Islet of Langerhans (tissue), 1 donor: ENCODE measurements at regions not wholly inside any gene's neighbourhood (a gene's known extent, or its start where the extent isn't known, plus 50 kb on each side); places are given as distances from the start of the nearest gene placed in this dataset.

ENCODE experiments used
- FAIRE-seq: peaks from one replicate; lab custom pipeline; 2011; peaks lifted over from hg19 to GRCh38; lab: Jason Lieb, UNC

DNA sequence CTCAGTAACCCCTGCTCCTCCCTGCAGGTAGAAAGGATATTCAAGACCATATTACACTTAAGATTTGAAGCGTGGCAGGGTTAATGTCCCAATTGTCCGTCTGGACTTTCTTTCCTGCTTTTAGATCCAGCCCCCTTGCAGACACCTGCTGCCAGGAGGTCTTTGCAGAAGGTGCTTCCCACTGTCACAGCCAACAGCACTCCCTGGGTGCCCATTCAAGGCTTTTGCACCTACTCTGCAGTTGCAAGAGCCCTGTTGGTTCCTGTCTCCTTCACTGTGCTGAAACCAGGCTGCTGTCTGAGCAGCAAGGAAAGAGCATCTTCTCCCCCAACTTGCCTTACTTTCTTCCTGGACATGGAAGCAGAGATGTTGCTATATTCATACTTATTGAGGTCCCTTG, 1043.0 kb upstream of the POU3F3 start:
- no peak for FAIRE-seq

DNA sequence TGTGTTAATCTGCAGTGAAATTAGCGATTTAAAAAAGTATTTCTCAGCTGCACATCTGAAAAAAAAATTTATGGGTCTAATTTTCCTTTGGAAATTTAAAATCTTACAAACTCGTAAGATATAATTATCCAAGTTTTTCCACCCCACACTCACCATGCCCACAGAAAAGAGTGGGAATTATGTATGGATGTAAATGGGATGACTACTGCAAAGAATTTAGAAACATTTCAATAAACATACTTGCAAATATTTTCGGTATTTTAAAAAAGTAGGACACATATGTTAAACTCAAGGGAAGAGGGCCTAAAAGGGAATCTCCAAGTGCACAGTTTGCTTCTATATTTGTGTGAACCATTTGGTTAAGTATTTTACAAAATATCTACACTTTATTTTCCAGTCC, 1039.9 kb upstream of the POU3F3 start:
- no peak for FAIRE-seq

DNA sequence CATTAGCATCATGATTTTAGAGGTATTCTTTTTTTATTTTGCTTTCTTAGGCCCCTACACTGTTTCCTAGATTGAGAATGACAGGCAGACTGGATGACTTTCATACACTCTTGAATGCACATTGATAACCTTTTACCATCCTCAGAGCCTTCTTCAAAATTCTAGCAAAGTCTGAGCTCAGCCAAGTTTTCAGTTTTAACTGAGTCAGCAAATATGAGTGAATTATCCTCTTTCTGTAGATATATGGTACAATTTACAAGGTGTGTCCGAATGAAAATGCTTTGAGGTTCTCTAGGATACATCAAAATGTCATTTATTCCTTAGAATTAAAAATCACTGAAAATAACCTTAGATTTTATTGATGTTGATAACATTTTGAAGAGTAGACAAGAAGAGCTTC, 1038.2 kb upstream of the POU3F3 start:
- no peak for FAIRE-seq

DNA sequence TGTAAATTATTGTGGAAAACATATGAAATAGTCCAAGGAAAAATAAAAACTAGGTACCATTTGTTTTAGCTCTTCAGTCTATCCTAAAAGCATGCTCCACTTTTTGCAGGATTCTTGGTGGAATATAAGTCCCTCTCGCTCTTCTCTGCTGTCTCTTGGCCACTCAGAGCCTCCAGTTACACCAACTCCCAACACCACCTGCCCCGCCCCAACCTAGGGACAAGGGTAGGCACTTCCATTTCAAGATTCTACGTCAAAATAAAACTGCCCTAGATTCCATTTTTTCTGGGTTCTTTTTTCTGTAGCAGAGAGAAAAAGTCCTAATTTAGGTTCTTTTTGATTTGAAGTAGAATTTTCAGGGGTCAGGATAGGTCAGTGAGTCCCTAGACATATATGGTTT, 1036.2 kb upstream of the POU3F3 start:
- no peak for FAIRE-seq

DNA sequence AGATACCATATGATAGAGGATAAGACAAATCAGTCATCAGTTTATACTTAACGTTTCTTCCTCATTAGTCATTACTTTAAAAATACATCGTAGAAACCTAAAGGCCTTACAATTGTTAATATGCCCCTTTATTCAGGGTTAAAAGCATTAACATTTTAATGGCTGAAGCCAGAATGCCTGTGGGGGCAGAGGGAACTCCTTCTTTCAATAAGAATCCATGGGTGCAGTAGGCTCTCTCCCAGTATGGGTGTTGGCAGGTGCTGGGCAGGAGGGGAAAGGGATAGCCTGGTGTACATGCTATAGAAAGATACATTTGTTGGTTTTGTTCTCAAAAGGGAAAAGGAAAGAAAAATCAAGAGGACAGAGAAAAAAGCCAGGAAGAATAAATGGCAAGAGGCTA, 1035.7 kb upstream of the POU3F3 start:
- FAIRE-seq: no peak

DNA sequence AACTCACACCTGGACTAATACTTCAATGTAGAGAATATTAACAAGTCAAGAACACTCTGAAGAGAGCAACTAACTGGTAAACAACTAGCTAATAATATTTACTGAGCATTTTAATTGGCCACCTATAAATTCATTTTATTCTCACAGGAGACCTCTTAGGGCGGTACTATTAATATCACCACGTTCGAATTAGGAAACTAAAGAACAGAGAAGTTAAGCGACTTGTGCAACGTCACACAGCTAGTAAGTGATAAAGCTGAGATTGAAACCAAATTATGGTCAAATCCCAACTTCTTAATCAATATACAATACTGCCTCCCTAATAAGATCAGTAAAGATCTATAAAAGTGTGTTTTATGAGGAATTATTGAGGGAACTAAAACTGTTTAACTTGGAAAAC, 1034.3 kb upstream of the POU3F3 start:
- no peak for FAIRE-seq

DNA sequence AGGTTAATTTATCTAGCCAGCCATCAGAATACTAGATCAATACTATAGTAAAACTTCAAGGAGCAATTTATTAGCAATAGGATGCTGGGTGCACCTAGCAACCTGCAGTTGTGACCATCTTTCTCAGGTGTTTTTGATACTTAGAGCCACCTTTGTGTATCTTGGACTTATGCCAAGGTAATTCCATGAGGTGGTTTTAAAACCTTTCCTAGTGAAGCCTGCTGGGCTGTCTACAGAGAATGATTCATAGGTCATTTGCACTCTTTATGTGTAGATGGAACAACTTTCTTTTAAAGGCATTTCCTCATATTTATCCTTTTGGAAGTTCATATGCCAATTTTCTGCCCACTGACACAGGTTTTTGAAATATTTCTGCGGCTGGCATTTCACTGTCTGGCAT, 1030.1 kb upstream of the POU3F3 start:
- peak; percentile 83 for FAIRE-seq

DNA sequence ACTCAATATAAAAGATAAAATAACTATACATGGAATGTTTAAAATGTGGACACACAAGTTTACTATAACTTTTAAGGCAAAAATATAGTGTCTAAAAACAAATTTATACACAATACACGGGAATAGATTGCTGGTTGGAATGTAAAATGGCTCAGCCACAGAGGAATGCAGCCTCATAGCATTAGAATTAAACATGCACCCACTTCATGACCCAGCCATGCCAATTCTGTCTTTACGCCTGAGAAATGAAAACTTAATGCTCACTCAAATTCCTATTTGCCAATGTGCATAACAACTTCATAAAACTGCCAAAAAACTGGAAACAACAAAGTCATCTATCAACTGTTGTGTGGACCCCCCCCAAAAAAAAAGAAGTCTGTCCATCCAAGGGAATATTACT, 1006.6 kb upstream of the POU3F3 start:
- no peak for FAIRE-seq

DNA sequence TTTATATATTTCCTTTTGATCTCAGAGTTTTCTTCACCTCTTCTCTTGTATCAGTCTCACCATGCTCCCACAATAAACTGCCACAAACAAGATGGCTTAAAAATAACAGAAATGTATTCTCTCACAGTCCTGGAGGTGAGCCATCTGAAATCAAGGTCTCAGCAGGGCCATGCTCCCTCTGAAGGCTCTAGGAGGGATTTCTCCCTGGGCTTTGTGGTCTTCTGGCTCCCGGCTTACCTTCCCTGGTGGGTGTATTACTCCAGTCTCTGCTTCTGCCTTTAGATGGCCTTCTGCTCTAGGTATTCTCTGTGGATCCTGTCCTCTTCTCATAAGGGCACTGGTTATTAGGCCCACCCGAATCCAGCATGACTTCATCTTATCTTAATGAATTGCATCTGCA, 994.7 kb upstream of the POU3F3 start:
- FAIRE-seq: no peak

DNA sequence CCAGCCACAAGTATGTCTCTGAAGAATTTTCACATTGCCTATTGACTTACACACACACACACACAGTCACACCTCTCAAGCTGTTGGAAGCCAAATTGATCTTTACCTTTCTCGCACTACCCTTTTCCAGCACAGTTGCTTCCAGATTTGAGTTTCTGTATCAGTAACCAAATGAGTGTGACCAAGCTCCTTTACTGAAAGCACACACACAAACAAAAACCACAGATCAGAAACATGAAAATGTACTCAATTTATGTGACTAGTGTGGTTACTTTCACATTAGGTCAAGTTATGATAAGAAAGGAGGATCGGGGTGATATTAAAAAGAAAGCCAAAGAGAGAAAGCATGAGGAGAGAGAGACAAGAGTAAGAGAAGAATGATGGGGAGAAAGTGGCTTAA, 993.9 kb upstream of the POU3F3 start:
- no peak for FAIRE-seq

DNA sequence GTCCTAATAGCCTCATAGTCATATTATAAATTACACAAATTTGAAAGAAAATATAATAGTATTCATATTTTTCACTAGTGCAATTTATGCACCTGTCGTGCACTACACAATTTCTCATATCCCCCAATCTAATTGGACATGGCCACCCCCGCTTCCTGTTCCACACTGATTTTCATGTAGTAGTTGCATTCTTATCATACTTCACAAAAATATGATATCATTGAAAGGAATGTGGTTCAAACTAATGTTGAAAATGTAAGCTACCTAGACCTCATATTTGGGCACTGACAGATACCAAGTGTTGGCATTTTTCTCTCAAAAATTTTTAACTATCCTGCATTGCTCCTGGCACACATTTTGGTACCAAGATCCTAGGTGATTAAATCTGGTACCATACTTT, 985.5 kb upstream of the POU3F3 start:
- FAIRE-seq: no peak

DNA sequence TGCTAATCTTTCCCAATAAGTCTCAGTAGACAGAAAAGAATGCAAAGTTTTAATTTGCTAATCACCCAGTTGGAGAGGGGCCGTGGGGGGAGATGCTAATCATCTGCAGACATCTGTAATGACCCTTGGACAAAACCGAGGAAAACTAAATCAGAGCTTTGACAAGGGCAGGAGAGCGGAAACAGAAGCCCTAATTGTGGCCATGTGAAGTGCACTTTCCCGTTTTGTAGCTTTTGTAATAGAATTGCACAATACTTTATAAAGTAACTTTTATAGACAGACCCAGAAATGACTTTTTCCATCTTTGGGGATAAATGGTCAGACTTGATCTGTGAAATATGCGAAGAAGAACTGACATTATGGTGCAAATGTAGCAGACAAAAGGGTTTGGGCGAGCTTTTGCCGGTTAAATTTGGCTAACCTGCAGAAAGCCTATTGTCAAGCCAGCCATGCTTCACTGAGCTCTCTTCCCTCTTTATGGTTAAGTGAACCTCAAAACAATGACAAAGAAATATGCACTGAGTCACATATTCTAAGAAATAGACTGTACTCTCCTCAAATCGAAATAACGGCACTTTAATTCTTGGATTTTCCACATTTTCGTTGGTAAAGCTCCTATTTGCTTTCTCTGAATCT, 980.1 kb upstream of the POU3F3 start:
- no peak for FAIRE-seq

DNA sequence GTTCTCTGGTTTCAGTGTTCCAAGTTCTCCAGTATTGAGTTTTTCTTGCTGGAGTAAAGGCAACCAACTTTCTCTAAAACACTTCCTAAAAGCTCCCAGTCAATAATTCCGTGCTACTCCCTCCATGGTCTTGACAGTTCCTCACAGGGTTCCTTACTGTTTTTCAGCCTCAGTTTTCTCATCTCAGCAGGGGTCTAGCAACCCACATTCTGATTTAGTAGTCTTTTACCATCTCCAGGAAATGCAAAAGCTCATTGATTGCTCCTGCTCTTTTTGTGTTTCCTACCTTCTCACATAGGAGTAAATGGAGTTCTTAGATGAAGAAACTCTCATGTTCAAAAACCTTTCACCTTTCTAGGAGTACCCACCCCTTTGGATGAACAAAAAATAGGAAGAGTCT, 978.8 kb upstream of the POU3F3 start:
- no peak for FAIRE-seq

DNA sequence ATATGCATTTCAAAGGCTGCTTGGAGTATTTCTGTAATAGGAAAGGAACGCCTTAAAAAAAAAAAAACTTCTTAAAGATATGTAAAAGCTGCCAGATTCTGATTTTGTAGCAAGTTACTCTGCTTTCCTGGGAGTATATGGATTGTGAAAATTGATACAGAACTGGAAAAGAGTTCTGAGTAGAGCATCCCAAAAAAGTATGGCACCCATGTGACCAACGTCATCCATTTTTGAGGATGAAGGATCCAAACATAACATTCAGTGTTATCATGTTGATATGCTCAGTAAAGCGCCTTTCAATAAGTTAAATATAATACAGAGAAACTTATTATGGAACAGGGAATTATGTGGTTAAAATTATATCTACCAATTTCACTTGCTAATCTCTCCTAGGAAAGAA, 978.4 kb upstream of the POU3F3 start:
- FAIRE-seq: no peak

DNA sequence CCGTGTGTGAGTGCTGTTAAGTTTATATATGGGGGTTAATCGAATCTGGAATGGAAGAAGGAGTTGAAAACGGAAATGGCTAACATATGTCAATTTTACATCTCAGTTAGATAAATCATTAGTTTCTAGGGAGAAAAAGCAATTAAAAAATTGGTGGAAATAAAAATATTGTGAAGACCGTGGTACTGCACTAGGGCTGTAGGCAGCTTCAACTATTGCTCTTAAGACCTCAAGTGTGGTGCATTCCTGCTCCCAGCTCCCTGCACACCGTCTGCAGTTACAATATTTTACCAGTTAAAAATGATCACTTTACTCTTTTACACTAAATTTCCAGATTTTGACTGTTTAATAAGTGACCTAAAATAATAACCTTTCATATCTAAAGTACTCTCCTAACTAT, 977.3 kb upstream of the POU3F3 start:
- FAIRE-seq: no peak

DNA sequence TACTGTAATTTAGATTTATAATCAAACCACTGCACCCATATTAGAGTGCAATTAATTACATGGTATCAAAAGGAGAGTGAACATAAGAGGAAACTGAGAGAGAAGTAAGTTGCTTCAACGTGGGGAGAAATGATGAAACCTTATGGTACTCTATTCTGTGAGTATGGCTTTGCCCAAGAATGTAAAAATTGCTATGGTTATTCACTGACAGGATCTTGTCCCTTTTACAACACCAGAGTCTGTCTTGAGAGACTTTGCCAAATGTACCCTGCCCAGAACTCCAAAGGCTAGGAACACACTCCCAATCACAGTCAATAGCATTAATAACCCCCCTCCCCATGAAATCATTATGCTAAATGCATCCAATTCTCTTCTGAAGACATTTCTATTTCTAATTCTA, 974.8 kb upstream of the POU3F3 start:
- FAIRE-seq: no peak

DNA sequence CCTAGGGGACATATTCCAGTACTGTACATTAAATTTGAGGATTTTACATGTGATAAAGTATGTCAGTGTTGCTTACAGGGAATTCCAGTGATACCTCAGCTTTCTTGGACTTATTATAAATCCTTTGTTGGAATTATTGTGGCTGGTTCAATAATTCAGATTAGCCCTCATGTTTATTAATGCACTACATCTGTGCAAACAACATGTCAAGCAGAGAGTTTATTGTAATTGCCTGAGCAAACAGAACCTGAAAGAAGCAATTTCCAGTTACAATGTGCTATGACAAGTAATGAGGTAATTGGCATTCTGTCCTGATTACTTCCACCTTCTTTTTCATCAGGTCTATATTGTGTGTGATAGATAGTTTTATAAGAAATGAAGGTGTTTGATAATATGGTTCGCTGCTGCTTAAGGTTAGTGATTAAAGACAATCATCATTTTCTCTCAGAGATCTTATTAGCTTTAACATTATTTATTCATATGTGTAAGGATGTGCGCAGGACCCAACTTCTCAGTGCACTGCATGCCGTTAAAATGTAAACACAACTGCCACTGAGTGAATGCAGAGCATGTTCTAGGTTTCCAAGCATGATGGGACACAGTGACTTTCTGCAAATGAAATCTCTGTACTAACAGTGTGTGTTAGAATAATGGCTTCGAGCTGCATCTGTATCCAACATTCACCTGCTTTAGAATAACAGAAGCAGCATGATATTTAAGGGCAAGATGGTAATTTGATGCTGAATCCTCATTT, 973.7 kb upstream of the POU3F3 start:
- no peak for FAIRE-seq

DNA sequence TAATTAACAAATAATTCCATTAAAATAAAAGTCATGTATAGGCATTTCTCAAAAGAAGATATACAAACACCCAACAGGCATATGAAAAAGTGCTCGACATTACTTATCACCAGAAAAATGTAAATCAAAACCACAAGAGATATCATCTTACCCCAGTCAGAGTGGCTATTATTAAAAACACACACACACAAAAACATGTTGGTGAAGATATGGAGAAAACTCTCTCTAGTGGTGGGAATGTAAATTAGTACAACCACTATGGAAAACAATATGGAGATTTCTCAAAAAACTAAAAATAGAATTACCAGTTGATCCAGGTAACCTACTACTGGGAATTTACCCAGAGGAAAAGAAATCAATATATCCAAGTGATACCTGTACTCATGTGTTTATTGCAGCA, 966.3 kb upstream of the POU3F3 start:
- no peak for FAIRE-seq

DNA sequence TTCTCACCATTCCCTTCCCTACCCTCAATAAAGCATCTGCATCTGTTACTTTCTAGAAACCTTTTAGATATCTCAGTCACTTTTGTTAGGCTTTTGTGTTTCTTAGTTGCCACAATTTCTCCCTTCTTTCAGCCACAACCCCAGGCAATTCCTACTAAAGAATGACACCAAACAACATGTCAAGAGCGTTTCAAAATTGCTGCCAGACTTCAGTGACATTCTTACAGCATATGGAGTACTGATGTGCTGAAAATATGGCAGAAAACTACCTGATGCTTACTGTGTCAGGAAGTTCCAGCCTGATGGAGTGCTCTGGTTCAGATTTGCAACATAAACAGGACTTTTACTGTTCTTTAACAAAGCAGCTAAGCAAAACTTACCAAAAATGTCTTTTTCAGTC, 957.7 kb upstream of the POU3F3 start:
- FAIRE-seq: no peak

DNA sequence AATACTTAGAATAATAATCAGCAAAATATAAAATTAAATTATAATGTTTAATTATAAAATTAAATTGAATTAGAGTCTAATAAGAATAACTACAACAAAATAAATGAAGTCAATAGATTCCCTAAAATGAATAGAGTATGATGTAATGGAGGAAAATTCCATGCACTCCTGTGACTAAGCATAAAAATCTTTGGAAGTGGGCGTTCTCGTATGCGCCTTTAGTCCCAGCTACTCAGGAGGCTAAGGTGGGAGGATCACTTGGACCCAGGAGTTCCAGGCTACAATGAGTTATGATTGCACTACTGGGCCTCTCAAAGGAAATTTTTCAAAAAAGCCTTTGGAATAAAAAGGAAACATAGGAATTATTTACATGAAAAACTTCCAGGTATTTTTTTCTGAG, 955.4 kb upstream of the POU3F3 start:
- no peak for FAIRE-seq

DNA sequence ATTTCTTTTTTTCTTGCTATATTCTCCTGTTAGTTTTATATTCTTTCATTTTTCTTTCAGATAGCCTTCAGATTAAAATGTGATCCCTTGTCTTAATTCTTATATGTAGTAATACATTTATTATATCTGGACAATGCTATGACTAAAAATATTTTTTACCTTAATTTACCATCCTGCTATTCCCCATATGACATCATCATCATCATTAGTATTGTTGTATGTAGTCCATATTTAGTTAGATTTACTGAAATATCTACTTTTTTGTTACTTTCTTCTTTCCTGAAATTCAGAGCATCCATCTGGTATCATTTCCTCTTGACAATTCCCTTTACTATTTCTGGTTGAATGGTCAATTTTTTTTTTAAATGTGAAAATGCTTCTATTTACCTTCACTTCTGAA, 951.6 kb upstream of the POU3F3 start:
- FAIRE-seq: no peak

DNA sequence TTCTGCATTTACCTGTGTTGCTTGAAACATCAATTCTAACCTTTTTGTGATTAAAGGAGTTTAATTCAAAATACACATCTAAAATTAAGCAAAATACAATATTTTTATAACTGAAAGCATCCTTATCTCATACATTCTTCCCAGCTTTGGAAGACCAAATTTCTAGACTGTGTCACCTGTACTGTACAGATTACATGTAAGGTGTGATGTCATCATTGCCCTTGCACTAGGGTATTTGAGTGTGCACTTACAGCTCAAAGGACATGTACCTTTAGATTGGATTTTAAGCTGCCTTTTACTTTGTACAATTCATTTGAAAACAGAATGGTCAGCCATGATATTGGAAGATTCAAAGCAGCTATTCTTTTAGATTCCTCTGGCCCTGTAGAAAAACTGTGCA, 932.8 kb upstream of the POU3F3 start:
- no peak for FAIRE-seq

DNA sequence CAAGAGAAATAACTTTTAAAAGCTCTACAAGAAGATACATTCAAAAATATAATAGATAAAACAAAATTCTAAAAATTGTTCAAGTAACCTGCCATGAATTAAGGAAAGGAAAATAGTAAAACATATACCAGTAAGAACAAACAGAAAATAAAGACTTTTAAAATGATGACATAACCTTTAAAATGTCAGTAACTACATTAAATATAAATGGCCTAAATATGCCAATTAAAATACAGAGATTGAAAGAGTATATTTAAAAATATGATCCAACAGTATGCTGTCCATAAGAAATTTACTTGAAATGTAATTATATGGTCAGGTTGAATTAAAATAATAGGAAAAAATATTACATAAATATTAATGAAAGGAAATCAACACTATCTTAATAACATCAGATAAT, 911.7 kb upstream of the POU3F3 start:
- no peak for FAIRE-seq

DNA sequence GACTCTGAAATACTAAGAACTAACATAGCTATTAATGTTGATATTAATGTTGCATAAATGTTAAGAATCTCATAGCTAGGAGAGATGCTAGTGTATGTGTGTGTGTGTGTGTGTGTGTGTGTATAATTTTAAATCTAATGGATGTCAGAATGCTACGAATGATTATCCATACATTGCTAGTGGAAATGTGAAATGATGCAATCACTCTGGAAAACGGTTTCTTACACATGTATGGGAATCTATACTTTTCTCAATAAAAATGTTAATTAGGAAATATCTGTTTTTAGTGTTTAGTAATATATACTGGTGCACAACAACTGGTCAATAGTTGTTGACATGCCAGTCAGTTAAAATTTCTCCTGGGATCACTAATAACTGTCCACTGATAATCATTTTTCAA, 908.8 kb upstream of the POU3F3 start:
- FAIRE-seq: no peak
